DMS53 treated with DMSO at 0.1 percent for 48 hours (cell line): ENCODE measurements at regions not wholly inside any gene's neighbourhood (a gene's known extent, or its start where the extent isn't known, plus 50 kb on each side); places are given as distances from the start of the nearest gene placed in this dataset.
"Not testable (repeated sequence)": the region's sequence is repeated elsewhere in the genome, so short reads cannot be mapped to it uniquely, and the experiment has no call there.

Experiments used
- DNase-seq: peaks from one replicate; lab custom pipeline; 2025; ENCODE audit not compliant: unreplicated experiment; lab: John Stamatoyannopoulos, UW

DNA sequence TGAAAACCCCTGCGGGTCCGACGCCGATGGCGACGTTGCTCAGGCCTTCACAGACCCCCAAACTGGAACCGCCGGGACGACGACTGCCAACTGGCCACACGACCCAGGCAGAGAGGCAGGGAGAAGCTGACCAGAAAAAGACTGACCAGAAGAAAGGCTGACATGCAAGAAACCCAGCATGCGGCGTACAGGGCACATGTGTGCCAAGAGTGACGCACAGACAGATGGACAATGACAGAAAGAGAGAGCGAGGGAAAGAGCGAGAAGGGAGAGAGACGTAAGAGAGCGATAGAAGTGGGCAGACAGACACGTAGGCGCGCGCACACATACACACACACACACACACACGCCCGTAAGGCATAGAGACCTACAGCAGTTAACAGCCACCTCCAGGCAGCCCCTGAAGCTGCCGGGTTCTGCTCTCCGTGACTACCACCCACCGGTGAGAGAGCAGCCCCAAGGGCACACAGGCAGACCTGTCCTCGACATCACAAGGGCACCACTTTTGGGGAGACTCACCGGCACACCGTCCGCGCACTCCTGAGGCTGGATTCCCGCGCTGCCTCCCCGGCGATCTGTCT, 67.2 kb upstream of the ZNF527 start:
- no peak for DNase-seq

GRCh38 chr19:37304190-37304883, 66.6 kb upstream of the ZNF527 start:
- peak; percentile 54 for DNase-seq

- no peak for DNase-seq
Measured at GRCh38 chr19:37304884-37305255, 66.0 kb upstream of the ZNF527 start.

- no peak for DNase-seq
Measured at GRCh38 chr19:37306383-37306963, 64.4 kb upstream of the ZNF527 start.

GRCh38 chr19:37309834-37310575, 60.9 kb upstream of the ZNF527 start:
- peak; percentile 19 for DNase-seq

GRCh38 chr19:37312531-37313334, 58.2 kb upstream of the ZNF527 start:
- peak; percentile 20 for DNase-seq

DNA sequence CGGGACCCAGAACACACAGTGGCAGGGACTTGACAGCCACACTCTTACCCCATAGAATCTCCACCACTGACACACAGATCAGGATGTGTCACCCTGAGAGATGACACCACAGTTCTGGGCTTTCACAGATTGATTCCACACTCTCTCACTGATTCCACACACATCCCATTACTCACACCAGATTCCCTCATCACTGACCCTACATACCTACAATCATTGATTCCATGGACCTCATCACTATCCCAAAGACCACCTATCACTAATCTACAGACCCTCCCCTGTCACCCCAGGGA, 57.6 kb upstream of the ZNF527 start:
- no peak for DNase-seq

DNA sequence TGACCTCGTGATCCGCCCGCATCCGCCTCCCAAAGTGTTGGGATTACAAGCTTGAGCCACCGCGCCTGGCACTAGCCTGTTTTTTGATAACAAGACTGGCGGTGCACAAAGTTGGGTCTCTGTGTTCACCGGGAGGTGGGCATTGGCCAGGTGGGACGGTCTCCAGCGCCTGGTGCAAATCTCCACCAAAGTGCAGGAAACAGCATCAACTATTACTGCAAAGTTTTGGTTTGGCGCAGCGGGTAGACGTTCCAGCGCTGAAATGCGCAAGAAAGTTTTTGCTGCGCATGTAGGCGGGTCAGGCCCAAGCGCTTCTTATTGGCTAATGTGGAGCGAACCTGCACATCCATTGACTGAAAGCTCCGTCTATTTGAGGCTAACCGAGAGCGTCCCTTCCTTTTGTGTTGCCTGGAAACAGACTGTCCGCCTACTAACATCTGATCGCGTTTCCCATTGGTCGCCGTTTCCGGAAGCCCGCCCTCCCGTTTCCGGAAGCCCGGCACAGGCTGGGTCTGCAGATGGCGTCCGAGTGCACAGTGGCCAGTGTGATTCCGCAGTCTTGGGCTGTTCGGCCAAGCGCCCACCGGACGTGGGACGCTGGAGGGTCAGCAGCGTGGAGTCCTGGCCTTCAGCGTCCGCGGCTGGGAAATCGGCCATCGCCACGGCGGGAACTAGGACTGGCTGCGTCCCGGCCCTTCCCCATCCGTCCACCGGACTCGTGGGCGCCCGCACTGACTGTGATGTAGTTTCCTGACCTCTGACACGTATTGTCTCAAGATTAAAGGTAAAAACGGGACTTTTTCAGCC, 53.3 kb upstream of the ZNF527 start:
- DNase-seq: peak; percentile 99

GRCh38 chr19:37320988-37321387, 49.9 kb upstream of the ZNF527 start:
- DNase-seq: not testable (repeated sequence)
